Loucy (cell line): ENCODE measurements at regions not wholly inside any gene's neighbourhood (a gene's known extent, or its start where the extent isn't known, plus 50 kb on each side); places are given as distances from the start of the nearest gene placed in this dataset.

ENCODE experiments used
- CTCF ChIP-seq: fragments of 200-600 bp; sonication (generic); conservative IDR thresholded peaks from 2 replicates; pipeline ENCODE4 v1.5.1; 2014; ENCODE audit warnings: mild to moderate bottlenecking, antibody characterized with exemption, low read length
- EZH2phosphoT487 ChIP-seq: fragments of 200-600 bp; IDR thresholded peaks from 2 replicates; pipeline ENCODE4 v1.6.1; 2018; ENCODE audit warnings: antibody characterized with exemption, mild to moderate bottlenecking, moderate library complexity, borderline replicate concordance

- TF ChIP-seq CTCF, result peak; percentile 69
- TF ChIP-seq EZH2phosphoT487, result no peak
Observed at GRCh38 chrX:137166591-137166990, 132.8 kb upstream of the GPR101 start.
